ENCODE measurements at regions not wholly inside any gene's neighbourhood (a gene's known extent, or its start where the extent isn't known, plus 50 kb on each side); places are given as distances from the start of the nearest gene placed in this dataset.

- TF ChIP-seq CHD7 (IDR thresholded peaks at IDR 0.05; ENCODE audit: insufficient replicate concordance, low read length), result no peak
- TF ChIP-seq TAF1 (IDR thresholded peaks at IDR 0.05; ENCODE audit: low read depth, low read length), result no peak
- no peak for TF ChIP-seq GTF2F1 (IDR thresholded peaks at IDR 0.05; ENCODE audit: borderline replicate concordance, low read depth, low read length)
- no peak for TF ChIP-seq FOSL1 (IDR thresholded peaks at IDR 0.05; ENCODE audit: insufficient read depth, low read depth, low read length)
- no peak for TF ChIP-seq ASH2L (IDR thresholded peaks at IDR 0.05; ENCODE audit: low read length)
- no peak for TF ChIP-seq TEAD4 (IDR thresholded peaks at IDR 0.05; ENCODE audit: low read depth, low read length)
- no peak for TF ChIP-seq ATF2 (IDR thresholded peaks at IDR 0.05; ENCODE audit: low read length)
- TF ChIP-seq SP2 (IDR thresholded peaks at IDR 0.05; ENCODE audit: low read length), result no peak
- TF ChIP-seq SIN3A (conservative IDR thresholded peaks at IDR 0.05 in 1 of 2, IDR thresholded peaks at IDR 0.05 in 1 of 2; ENCODE audit: low read depth in 1 of 2, low read length in 2 of 2), result no peak
- no peak for TF ChIP-seq SUZ12 (IDR thresholded peaks at IDR 0.05; ENCODE audit: low read length)
Observed at GRCh38 chr7:69518705-69519077, 79.6 kb upstream of the AUTS2 start (continued).

Measured in H1 (cell line).